ENCODE measurements at regions not wholly inside any gene's neighbourhood (a gene's known extent, or its start where the extent isn't known, plus 50 kb on each side); places are given as distances from the start of the nearest gene placed in this dataset.

GRCh38 chr13:80481588-80481987 is 140.7 kb upstream of the SPRY2 start (continued):
- no peak for TF ChIP-seq REST (IDR thresholded peaks at IDR 0.05; ENCODE audit: unreplicated experiment)
- TF ChIP-seq CTCF (conservative IDR thresholded peaks at IDR 0.05; ENCODE audit: low read depth in 2 of 2): no peak
- TF ChIP-seq EZH2phosphoT487 (IDR thresholded peaks at IDR 0.05; ENCODE audit: unreplicated experiment): no peak

- Mint-ChIP-seq H3K27ac (no peak overlapping the region), H3K27me3 (ENCODE audit: insufficient read depth, low read depth, poor library complexity) (no peaks in the 10 kb centered on the region), H3K36me3 (ENCODE audit: low read depth) (no peaks in the 10 kb centered on the region), H3K4me3 (no peak overlapping the region), H3K4me1 (no peaks in the 10 kb centered on the region), H3K9me3 (no peaks in the 10 kb centered on the region)
- ATAC-seq (no peak), DNase-seq (ENCODE audit: low spot score) (no peak)
- H3K27ac ChIP-seq (ENCODE audit: low read depth): no peak overlapping the region
- no peak overlapping the region for H3K4me3 ChIP-seq
- H4K20me1 ChIP-seq (replicated peaks; ENCODE audit: insufficient read depth): no peaks in the 10 kb centered on the region
- 0 out of 2 replicates have a peak, but pooled peaks cover 6% of the 10 kb centered on the region for H3K9me2 ChIP-seq (ENCODE audit: insufficient read depth)
- no peaks in the 10 kb centered on the region for H3K79me2 ChIP-seq (replicated peaks; ENCODE audit: insufficient read depth)
- no peaks in the 10 kb centered on the region for H3K27me3 ChIP-seq (ENCODE audit: insufficient read depth)
- no peaks in the 10 kb centered on the region for H3K36me3 ChIP-seq (ENCODE audit: insufficient read depth)
- no peak overlapping the region for H3K4me2 ChIP-seq
- no peaks in the 10 kb centered on the region for H3K4me1 ChIP-seq (ENCODE audit: insufficient read depth)
- TF ChIP-seq EZH2 (IDR thresholded peaks at IDR 0.05; ENCODE audit: low read depth, unreplicated experiment): no peak
- TF ChIP-seq POLR2AphosphoS5 (IDR thresholded peaks at IDR 0.05; ENCODE audit: low read depth): no peak
- no peak for TF ChIP-seq ZNF462 (CRISPR knock-in tag; IDR thresholded peaks at IDR 0.05)
- no peak for TF ChIP-seq CTCF (conservative IDR thresholded peaks at IDR 0.05; ENCODE audit: low read depth in 2 of 2)
- no peak for TF ChIP-seq CREB1 (CRISPR knock-in tag; IDR thresholded peaks at IDR 0.05; ENCODE audit: low read depth)
- H2AFZ ChIP-seq: no peak overlapping the region
- H3F3A ChIP-seq (replicated peaks; ENCODE audit: low read depth): no peaks in the 10 kb centered on the region
Measured at GRCh38 chr13:80477661-80478443, 136.9 kb upstream of the SPRY2 start.
